ENCODE measurements at regions not wholly inside any gene's neighbourhood (a gene's known extent, or its start where the extent isn't known, plus 50 kb on each side); places are given as distances from the start of the nearest gene placed in this dataset.

- Mint-ChIP-seq H3K27ac (no peak overlapping the region), H3K4me1 (peaks cover 6 to 10% (median 8%) of the 10 kb centered on the region in 4 donors), H3K27me3 (peaks cover 0 to 4% of the 10 kb centered on the region in 2 donors), H3K36me3 (no peaks in the 10 kb centered on the region), H3K9me3 (no peaks in the 10 kb centered on the region), H3K4me3 (peak overlapping the region in 5 of 8 donors; percentile 8 to 68 (median 37))
- no peaks in the 10 kb centered on the region for H3K27me3 ChIP-seq (ENCODE audit: insufficient read depth, low read length)
- no peak for DNase-seq
- H3K27ac ChIP-seq (ENCODE audit: low read depth, low read length): no peak overlapping the region
- H3K4me3 ChIP-seq (ENCODE audit: low read length in 2 of 2): no peak overlapping the region
- H3K4me1 ChIP-seq (ENCODE audit: insufficient read depth, low read length): no peaks in the 10 kb centered on the region
- POLR2A ChIA-PET (ENCODE audit: partially characterized antibody): no interaction called here
- intact Hi-C loops (cut with micrococcal nuclease): no loop called here
- no peaks in the 10 kb centered on the region for H3K36me3 ChIP-seq (ENCODE audit: insufficient read depth, low read length)
- H3K9me3 ChIP-seq (ENCODE audit: control insufficient read depth in 1 of 2, low read length in 2 of 2): no peaks in the 10 kb centered on the region
- CTCF ChIA-PET (ENCODE audit: partially characterized antibody): no interaction called here
Measured at GRCh38 chr7:24035366-24036032, 248.5 kb upstream of the NPY start.

GRCh38 chr7:24036033-24036412, 248.0 kb upstream of the NPY start:
- Histone ChIP-seq H3K4me3 (ENCODE audit: low read length in 2 of 2) (no peak overlapping the region), H3K9me3 (ENCODE audit: control insufficient read depth in 1 of 2, low read length in 2 of 2) (no peaks in the 10 kb centered on the region), H3K4me1 (ENCODE audit: insufficient read depth, low read length) (no peaks in the 10 kb centered on the region), H3K36me3 (ENCODE audit: insufficient read depth, low read length) (no peaks in the 10 kb centered on the region), H3K27me3 (ENCODE audit: insufficient read depth, low read length) (no peaks in the 10 kb centered on the region), H3K27ac (ENCODE audit: low read depth, low read length) (no peak overlapping the region)
- ChIA-PET POLR2A (ENCODE audit: partially characterized antibody) (no interaction called here), CTCF (ENCODE audit: partially characterized antibody) (no interaction called here)
- Mint-ChIP-seq H3K4me1 (peaks cover 6 to 10% (median 8%) of the 10 kb centered on the region in 4 donors), H3K4me3 (peak overlapping the region in 6 of 8 donors; percentile 8 to 68 (median 37)), H3K36me3 (no peaks in the 10 kb centered on the region), H3K9me3 (no peaks in the 10 kb centered on the region), H3K27ac (no peak overlapping the region), H3K27me3 (peaks cover 0 to 4% of the 10 kb centered on the region in 2 donors)
- intact Hi-C loops (cut with micrococcal nuclease): no loop called here
- DNase-seq: no peak

- Mint-ChIP-seq H3K4me3 (no peak overlapping the region), H3K27me3 (peaks cover 0 to 5% of the 10 kb centered on the region in 2 donors), H3K36me3 (no peaks in the 10 kb centered on the region), H3K9me3 (no peaks in the 10 kb centered on the region), H3K27ac (no peak overlapping the region), H3K4me1 (peaks cover 6 to 10% (median 8%) of the 10 kb centered on the region in 4 donors)
- intact Hi-C loops (cut with micrococcal nuclease): no loop called here
- Histone ChIP-seq H3K36me3 (ENCODE audit: insufficient read depth, low read length) (no peaks in the 10 kb centered on the region), H3K4me1 (ENCODE audit: insufficient read depth, low read length) (no peaks in the 10 kb centered on the region), H3K9me3 (ENCODE audit: control insufficient read depth in 1 of 2, low read length in 2 of 2) (no peaks in the 10 kb centered on the region), H3K27me3 (ENCODE audit: insufficient read depth, low read length) (no peaks in the 10 kb centered on the region), H3K27ac (ENCODE audit: low read depth, low read length) (no peak overlapping the region), H3K4me3 (ENCODE audit: low read length in 2 of 2) (no peak overlapping the region)
- DNase-seq: no peak
- POLR2A ChIA-PET (ENCODE audit: partially characterized antibody): no interaction called here
- CTCF ChIA-PET (ENCODE audit: partially characterized antibody): no interaction called here
Measured at GRCh38 chr7:24038993-24039392, 245.0 kb upstream of the NPY start.

GRCh38 chr7:24039991-24040624, 243.9 kb upstream of the NPY start:
- Histone ChIP-seq H3K4me3 (ENCODE audit: low read length in 2 of 2) (no peak overlapping the region), H3K4me1 (ENCODE audit: insufficient read depth, low read length) (no peaks in the 10 kb centered on the region), H3K36me3 (ENCODE audit: insufficient read depth, low read length) (no peaks in the 10 kb centered on the region), H3K9me3 (ENCODE audit: control insufficient read depth in 1 of 2, low read length in 2 of 2) (no peaks in the 10 kb centered on the region), H3K27ac (ENCODE audit: low read depth, low read length) (no peak overlapping the region), H3K27me3 (ENCODE audit: insufficient read depth, low read length) (no peaks in the 10 kb centered on the region)
- DNase-seq: no peak
- Mint-ChIP-seq H3K27me3 (peaks cover 0 to 5% of the 10 kb centered on the region in 2 donors), H3K27ac (no peak overlapping the region), H3K36me3 (no peaks in the 10 kb centered on the region), H3K4me1 (peaks cover 6 to 10% (median 8%) of the 10 kb centered on the region in 4 donors), H3K9me3 (peaks cover 0 to 2% (median 0%) of the 10 kb centered on the region in 8 donors), H3K4me3 (no peak overlapping the region)
- ChIA-PET POLR2A (ENCODE audit: partially characterized antibody) (no interaction called here), CTCF (ENCODE audit: partially characterized antibody) (no interaction called here)
- intact Hi-C loops (cut with micrococcal nuclease): no loop called here

GRCh38 chr7:24042028-24042427, 242.0 kb upstream of the NPY start:
- Histone ChIP-seq H3K36me3 (ENCODE audit: insufficient read depth, low read length) (no peaks in the 10 kb centered on the region), H3K4me1 (ENCODE audit: insufficient read depth, low read length) (no peaks in the 10 kb centered on the region), H3K9me3 (ENCODE audit: control insufficient read depth in 1 of 2, low read length in 2 of 2) (no peaks in the 10 kb centered on the region), H3K27me3 (ENCODE audit: insufficient read depth, low read length) (no peaks in the 10 kb centered on the region), H3K4me3 (ENCODE audit: low read length in 2 of 2) (no peak overlapping the region), H3K27ac (ENCODE audit: low read depth, low read length) (no peak overlapping the region)
- no peak for DNase-seq
- Mint-ChIP-seq H3K36me3 (no peaks in the 10 kb centered on the region), H3K27me3 (peaks cover 0 to 5% of the 10 kb centered on the region in 2 donors), H3K4me1 (no peaks in the 10 kb centered on the region), H3K9me3 (peaks cover 0 to 2% (median 0%) of the 10 kb centered on the region in 8 donors), H3K27ac (no peak overlapping the region), H3K4me3 (no peak overlapping the region)
- POLR2A ChIA-PET (ENCODE audit: partially characterized antibody): no interaction called here
- CTCF ChIA-PET (ENCODE audit: partially characterized antibody): no interaction called here
- intact Hi-C loops (cut with micrococcal nuclease): no loop called here

GRCh38 chr7:24049296-24049695, 234.7 kb upstream of the NPY start:
- CTCF ChIA-PET (ENCODE audit: partially characterized antibody): no interaction called here

GRCh38 chr7:24050991-24051560, 232.9 kb upstream of the NPY start:
- Histone ChIP-seq H3K36me3 (ENCODE audit: insufficient read depth, low read length) (no peaks in the 10 kb centered on the region), H3K9me3 (ENCODE audit: control insufficient read depth in 1 of 2, low read length in 2 of 2) (no peaks in the 10 kb centered on the region), H3K4me1 (ENCODE audit: insufficient read depth, low read length) (peaks cover 4% of the 10 kb centered on the region), H3K4me3 (ENCODE audit: low read length in 2 of 2) (no peak overlapping the region), H3K27ac (ENCODE audit: low read depth, low read length) (no peak overlapping the region), H3K27me3 (ENCODE audit: insufficient read depth, low read length) (no peaks in the 10 kb centered on the region)
- intact Hi-C loops (cut with micrococcal nuclease): no loop called here
- Mint-ChIP-seq H3K4me1 (peaks cover 3 to 12% (median 10%) of the 10 kb centered on the region in 4 donors), H3K27me3 (peaks cover 8 to 11% of the 10 kb centered on the region in 2 donors), H3K4me3 (no peak overlapping the region), H3K9me3 (peaks cover 0 to 1% (median 0%) of the 10 kb centered on the region in 8 donors), H3K27ac (no peak overlapping the region), H3K36me3 (no peaks in the 10 kb centered on the region)
- no peak for DNase-seq
- CTCF ChIA-PET (ENCODE audit: partially characterized antibody): no interaction called here
- POLR2A ChIA-PET (ENCODE audit: partially characterized antibody): no interaction called here

More at GRCh38 chr7:24049296-24049695, 234.7 kb upstream of the NPY start:
- Mint-ChIP-seq H3K4me1 (peaks cover 3 to 12% (median 10%) of the 10 kb centered on the region in 4 donors), H3K36me3 (no peaks in the 10 kb centered on the region), H3K9me3 (peaks cover 0 to 2% (median 0%) of the 10 kb centered on the region in 8 donors), H3K27ac (no peak overlapping the region), H3K27me3 (peaks cover 4 to 6% of the 10 kb centered on the region in 2 donors), H3K4me3 (no peak overlapping the region)
- intact Hi-C loops (cut with micrococcal nuclease): no loop called here
- POLR2A ChIA-PET (ENCODE audit: partially characterized antibody): no interaction called here
- H3K27me3 ChIP-seq (ENCODE audit: insufficient read depth, low read length): no peaks in the 10 kb centered on the region
- H3K36me3 ChIP-seq (ENCODE audit: insufficient read depth, low read length): no peaks in the 10 kb centered on the region
- H3K27ac ChIP-seq (ENCODE audit: low read depth, low read length): no peak overlapping the region
- H3K9me3 ChIP-seq (ENCODE audit: control insufficient read depth in 1 of 2, low read length in 2 of 2): no peaks in the 10 kb centered on the region
- DNase-seq: no peak
- H3K4me3 ChIP-seq (ENCODE audit: low read length in 2 of 2): no peak overlapping the region
- peaks cover 4% of the 10 kb centered on the region for H3K4me1 ChIP-seq (ENCODE audit: insufficient read depth, low read length)

Data from CD4-positive, alpha-beta memory T cell (primary cell).